ENCODE measurements at regions not wholly inside any gene's neighbourhood (a gene's known extent, or its start where the extent isn't known, plus 50 kb on each side); places are given as distances from the start of the nearest gene placed in this dataset.
"Not testable (repeated sequence)": the region's sequence is repeated elsewhere in the genome, so short reads cannot be mapped to it uniquely, and the experiment has no call there.

DNA sequence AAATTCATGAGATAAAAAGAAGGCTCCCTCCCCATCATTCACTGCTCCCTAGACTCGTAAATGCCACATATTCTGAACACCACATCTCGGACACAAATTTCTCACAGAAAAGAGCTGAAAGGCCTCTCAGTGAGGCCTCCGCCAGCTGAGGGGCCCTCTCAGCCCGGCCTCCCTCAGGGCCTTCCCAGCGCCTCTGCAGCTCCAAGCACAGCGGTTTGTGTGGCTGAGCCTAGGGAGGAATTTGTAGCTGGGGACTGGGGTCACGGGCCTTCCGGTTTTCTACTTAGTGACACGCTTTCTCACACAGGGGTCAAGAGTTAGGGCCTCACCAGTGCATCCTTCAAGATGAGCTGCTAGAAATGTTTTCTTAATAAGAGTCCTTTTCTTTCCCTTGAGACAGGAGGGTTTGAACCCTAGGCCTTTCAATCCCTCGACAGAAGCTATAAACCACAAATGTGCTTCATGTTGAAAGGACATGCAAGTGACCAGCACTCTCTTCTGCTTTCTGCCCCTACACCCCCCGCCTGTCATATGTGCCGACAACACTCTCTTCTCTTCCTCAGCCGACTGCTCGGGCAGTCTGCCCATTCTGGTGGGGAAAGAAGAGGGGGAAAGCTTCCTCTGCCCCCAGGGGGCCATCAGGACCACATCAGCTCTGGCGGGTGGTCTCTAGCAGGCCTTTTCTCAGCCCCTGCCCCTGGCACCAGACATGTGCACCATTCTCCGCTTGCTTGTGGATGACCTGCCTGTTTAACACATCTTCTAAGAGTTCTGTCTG, 104.9 kb downstream of the CHIC2 start:
- TF ChIP-seq, protein P1, sequence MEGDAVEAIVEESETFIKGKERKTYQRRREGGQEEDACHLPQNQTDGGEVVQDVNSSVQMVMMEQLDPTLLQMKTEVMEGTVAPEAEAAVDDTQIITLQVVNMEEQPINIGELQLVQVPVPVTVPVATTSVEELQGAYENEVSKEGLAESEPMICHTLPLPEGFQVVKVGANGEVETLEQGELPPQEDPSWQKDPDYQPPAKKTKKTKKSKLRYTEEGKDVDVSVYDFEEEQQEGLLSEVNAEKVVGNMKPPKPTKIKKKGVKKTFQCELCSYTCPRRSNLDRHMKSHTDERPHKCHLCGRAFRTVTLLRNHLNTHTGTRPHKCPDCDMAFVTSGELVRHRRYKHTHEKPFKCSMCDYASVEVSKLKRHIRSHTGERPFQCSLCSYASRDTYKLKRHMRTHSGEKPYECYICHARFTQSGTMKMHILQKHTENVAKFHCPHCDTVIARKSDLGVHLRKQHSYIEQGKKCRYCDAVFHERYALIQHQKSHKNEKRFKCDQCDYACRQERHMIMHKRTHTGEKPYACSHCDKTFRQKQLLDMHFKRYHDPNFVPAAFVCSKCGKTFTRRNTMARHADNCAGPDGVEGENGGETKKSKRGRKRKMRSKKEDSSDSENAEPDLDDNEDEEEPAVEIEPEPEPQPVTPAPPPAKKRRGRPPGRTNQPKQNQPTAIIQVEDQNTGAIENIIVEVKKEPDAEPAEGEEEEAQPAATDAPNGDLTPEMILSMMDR (IDR thresholded peaks at IDR 0.05; ENCODE audit: borderline replicate concordance, insufficient read depth, low read depth, low read length), result no peak
- no peak overlapping the region for H3K4me3 ChIP-seq (ENCODE audit: low read depth, low read length)

- no peak overlapping the region for H3K4me3 ChIP-seq (ENCODE audit: low read depth, low read length)
- TF ChIP-seq, protein P1 (IDR thresholded peaks at IDR 0.05; ENCODE audit: borderline replicate concordance, insufficient read depth, low read depth, low read length), result no peak
These were observed 108.0 kb downstream of the CHIC2 start for GRCh38 chr4:53956454-53956853.

GRCh38 chr4:53956053-53956452, 108.4 kb downstream of the CHIC2 start:
- TF ChIP-seq, protein P1 (IDR thresholded peaks at IDR 0.05; ENCODE audit: borderline replicate concordance, insufficient read depth, low read depth, low read length), result no peak
- no peak overlapping the region for H3K4me3 ChIP-seq (ENCODE audit: low read depth, low read length)

- H3K4me3 ChIP-seq (ENCODE audit: low read depth, low read length), result no peak overlapping the region
- TF ChIP-seq, protein P1 (IDR thresholded peaks at IDR 0.05; ENCODE audit: borderline replicate concordance, insufficient read depth, low read depth, low read length), result no peak
These were observed 113.0 kb downstream of the CHIC2 start for GRCh38 chr4:53951414-53951813.

- TF ChIP-seq, protein P1 (IDR thresholded peaks at IDR 0.05; ENCODE audit: borderline replicate concordance, insufficient read depth, low read depth, low read length), result no peak
- no peak overlapping the region for H3K4me3 ChIP-seq (ENCODE audit: low read depth, low read length)
These were observed 120.9 kb downstream of the CHIC2 start for GRCh38 chr4:53943345-53944085.

DNA sequence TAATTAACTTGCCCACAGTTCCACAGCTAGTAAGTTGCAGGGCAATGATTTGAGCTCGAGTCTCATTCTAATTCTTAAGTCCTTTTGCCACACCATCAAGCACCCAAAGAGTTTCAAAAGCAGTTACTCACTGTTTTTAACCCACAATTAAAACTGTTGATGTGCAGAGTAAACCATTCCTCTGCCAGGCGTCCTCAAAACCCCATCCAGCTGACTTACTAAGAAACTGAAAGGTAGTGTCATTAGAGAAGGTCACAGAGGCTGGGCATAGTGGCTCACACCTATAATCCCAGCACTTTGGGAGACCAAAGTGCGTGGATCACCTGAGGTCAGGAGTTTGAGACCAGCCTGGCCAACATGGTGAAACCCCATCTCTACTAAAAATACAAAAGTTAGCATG, 121.7 kb downstream of the CHIC2 start:
- TF ChIP-seq, protein P1 (IDR thresholded peaks at IDR 0.05; ENCODE audit: borderline replicate concordance, insufficient read depth, low read depth, low read length), result no peak
- no peak overlapping the region for H3K4me3 ChIP-seq (ENCODE audit: low read depth, low read length)

- H3K4me3 ChIP-seq (ENCODE audit: low read depth, low read length), result no peak overlapping the region
- TF ChIP-seq, protein P1 (IDR thresholded peaks at IDR 0.05; ENCODE audit: borderline replicate concordance, insufficient read depth, low read depth, low read length), result no peak
These were observed 123.1 kb downstream of the CHIC2 start for GRCh38 chr4:53941331-53941730.

DNA sequence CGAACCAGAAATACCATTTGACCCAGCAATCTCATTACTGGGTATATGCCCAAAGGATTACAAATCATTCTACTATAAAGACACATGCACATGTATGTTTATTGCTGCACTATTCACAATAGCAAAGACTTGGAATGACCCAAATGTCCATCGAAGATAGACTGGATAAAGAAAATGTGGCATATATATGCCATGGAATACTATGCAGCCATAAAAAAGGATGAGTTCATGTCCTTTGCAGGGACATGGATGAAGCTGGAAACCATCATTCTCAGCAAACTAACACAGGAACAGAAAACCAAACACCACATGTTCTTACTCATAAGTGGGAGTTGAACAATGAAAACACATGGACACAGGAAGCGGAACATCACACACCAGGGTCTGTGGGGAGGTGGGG, 124.5 kb downstream of the CHIC2 start:
- not testable (repeated sequence) for H3K4me3 ChIP-seq (ENCODE audit: low read depth, low read length)
